ENCODE measurements at regions not wholly inside any gene's neighbourhood (a gene's known extent, or its start where the extent isn't known, plus 50 kb on each side); places are given as distances from the start of the nearest gene placed in this dataset.
"Not testable (repeated sequence)": the region's sequence is repeated elsewhere in the genome, so short reads cannot be mapped to it uniquely, and the experiment has no call there.

DNA sequence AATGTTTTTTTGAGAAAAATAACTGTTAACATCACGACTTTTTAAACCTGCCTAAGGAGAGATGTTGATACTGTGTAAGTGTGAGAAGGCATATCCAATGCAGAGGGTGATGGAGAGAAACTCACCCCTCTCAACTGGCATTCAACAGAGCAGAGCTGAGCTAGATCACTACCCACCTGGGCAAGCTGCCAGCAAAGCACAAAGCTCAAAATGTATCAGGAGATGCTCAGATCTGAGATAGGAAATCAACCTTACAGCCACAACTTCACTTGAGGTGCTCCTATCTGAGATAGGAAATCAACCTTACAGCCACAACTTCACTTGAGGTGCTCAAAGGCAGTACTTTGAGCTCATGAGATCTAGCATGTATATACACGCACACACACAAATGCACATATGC is 151.5 kb upstream of the PDE1C start:
- FAIRE-seq: no peak

DNA sequence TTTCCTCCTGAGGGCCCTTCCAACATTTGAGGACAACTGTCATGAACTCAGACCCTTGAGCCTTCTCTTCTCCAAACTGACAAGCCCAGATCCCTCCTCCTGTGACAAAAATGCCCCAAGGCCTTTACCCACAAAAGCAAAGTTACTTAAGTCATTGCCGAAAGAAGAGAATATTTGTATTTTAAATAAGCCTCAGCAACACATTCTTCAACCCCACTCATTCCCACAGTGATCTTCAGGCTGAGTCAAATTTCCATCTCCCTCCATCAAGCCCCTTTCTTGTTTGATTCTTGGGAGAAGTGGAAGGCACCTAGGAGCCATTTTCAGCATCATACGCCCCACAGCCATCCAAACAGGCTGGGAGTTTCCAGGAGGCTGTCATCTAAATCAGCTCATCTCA is 150.8 kb upstream of the PDE1C start:
- no peak for FAIRE-seq

DNA sequence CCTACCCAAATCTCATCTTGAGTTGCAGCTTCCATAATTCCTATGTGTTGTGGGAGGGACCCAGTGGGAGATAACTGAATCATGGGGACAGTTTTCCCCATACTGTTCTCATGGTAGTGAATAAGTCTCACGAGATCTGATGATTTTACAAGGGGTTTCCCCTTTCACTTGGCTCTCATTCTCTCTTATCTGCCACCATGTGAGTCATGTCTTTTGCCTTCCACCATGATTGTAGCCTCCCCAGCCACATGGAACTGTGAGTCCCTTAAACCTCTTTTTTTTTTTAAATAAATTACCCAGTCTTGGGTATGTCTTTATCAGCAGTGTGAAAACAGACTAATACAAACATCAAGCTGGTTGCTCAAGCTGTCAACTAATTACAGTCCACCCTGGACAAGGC is 149.6 kb upstream of the PDE1C start:
- FAIRE-seq: not testable (repeated sequence)

DNA sequence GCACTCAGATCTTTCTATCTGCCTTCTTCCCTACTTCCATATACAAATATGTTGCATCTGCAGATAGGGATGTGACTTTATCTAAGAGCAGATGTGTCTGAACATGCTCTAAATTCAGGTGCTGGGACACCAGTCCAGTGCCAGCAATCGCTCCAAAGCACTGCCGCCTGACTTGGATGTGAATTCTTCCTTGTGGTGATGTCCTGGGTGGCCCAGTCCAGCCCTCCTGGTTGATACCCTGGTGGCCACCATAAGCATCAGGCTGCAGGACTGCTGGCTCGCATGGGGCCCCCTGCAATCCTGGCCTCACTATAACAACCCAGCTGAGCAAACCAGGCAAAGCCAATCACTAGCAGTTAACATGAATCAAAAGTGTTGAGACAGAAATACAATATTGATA is 149.2 kb upstream of the PDE1C start:
- no peak for FAIRE-seq

DNA sequence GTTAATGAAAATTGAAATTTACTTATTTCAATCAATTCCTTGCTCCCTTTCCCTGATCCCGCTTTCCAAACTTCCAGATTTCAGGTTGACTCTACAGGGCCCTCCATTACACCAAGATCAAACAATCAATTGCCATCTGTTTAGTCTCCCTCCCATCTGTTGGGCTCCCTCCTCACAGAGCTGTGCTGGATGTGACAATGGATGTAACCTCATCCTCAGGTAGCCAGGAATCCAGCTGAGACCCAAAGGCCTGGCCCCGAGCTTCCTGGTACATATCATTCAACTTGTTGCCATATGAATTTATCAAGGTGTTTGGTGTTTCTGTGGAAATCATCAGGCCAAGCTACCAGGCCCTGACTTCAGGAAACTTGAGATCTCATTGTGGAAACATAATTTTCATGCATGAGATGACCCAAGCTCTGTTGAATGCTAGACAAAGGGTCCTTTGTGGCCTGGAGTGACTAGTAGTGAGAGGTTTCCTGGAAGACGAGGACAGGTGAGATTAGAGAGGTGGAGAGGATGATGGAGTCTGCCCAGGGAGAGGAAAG is 148.6 kb upstream of the PDE1C start:
- no peak for FAIRE-seq

DNA sequence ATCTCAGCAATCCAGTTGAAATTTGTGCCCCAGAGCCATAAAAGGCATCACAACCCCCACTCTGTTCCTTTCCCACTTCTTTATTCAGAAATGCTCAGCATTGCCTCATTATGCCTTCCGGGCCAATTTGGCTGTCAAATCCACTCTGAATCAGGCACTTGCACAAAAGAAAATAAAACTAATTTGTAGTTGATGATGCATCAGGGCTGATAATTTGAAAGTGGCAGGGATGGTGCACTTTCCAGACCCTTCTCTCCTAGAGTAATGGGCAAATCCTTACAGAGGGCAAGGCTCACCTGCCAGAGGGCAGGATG is 147.9 kb upstream of the PDE1C start:
- no peak for FAIRE-seq

DNA sequence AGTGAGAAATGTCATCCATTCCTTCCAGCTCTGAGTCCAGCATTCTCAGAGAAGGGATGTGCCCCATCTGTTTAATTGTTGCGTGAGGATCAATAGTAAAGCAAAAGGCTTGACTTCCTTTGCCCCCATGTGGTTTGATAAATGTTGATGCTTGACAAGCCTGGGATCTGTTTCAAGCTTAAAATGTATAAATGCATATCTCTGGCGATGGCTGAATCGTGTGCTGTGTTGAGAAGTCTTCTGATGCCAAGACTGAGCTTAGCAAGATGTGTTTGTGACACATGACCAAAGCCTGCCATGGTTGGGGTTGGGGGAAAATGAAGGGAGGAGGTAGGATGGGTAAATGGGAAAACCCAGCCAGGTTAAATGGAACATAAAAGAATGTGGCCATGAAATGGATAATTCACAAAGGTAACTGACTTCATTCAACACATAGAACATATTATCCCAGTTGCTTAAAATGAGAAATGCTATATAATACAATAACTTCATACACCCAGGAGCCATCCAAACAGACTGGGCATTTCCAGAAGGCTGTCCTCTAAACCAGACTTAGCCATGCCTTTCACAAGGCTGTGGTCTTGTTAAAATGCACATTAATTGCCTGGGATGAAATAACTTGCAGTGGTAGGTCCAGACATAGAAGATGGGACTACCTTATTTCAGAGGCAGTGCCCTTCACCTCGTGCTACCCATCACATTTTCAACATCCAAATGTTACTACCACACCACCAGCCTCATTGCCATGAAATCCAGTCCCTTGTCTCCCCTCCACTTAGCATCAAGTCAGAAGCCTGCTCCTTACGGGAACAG is 147.3 kb upstream of the PDE1C start:
- FAIRE-seq: no peak

DNA sequence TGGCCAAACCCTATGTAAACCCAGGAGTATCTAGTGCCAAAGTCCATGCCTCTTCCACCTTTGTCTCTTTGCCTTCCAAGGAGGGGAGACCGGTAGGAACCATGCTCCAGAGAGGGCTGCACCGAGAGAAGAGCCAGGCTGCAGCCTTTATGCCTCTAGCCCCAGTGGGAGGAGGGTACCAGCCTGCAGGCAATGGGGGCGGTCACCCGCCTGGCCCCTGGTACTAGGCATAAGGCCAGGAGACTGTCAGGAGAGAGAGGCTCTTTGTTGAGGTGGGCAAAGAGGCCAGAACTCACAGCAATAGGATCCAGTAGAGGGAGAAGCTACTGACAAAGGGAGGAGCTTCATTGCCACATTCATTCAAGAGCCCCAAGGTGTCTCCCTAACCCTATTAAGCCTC is 146.6 kb upstream of the PDE1C start:
- no peak for FAIRE-seq

DNA sequence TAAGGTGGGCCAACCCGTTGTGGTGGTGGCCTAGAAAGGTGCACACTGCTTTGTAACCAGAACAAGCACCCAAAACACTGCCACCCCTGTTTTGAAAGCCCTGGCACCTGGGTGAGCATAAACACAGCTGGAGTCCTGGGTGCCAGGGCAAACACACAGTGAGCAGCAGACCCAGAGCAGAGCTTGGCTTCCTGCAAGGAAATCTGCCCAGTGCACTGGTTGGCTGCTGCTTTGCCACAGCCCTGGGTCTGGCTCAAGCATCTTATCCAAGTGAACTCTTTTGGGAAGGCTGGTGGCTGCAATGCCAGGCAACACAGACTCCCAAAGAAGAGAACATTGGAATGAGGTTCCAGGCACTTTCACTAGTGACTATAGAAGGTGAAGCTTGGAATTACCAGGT is 145.5 kb upstream of the PDE1C start:
- no peak for FAIRE-seq

DNA sequence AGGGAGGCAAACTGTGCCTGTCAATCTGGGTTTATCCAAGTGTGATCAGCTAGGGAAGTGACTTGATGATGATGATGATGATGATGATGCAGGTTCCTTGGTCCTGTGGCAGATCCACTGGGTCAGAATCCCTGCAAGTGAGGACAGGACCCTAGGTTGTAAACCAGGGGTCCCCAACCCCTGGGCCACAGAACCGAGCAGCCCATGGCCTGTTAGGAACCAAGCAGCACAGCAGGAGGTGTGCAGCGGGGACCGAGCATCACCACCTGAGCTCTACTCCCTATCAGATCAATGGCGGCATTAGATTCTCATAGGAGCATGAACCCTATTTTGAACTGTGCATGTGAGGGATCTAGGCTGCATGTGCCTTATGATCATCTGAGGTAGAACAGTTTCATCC is 144.7 kb upstream of the PDE1C start:
- no peak for FAIRE-seq

DNA sequence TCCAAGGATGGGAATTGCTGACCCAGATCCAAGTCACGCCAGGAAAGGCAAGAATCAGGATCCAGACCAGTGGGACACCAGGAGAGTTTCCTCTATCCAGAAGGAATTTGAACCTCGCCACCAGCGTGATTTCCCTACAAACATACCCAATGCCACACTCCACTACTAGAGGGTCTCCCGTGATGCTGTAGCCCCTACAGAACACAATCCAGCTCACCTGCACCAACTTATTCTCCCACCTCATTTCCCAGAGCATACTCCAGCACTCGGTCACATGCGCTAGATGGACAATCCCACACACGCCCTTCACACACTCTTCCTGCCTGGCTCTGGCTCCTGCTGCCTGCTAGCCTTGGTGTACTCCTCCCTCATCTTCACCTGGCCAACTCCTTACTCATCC is 142.1 kb upstream of the PDE1C start:
- no peak for FAIRE-seq

DNA sequence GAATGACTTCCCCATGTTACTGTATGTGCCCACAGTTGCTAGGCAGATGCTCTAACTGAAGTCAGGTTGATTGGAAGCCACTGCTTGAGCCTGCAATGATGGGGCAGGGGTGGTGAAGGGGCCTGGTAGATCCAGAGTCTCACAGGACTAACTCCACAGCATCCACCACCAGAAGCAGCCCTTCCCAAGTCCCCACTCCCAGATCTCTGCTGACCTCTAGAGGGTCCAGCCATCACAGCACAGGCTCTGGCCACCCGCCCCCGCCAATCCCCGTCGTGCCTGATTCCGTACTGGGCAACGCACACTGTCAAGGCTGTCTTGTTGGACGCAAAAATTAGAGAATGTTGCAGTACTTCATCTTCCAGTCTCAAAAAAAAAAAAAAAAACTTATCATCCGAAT is 136.8 kb upstream of the PDE1C start:
- no peak for FAIRE-seq

DNA sequence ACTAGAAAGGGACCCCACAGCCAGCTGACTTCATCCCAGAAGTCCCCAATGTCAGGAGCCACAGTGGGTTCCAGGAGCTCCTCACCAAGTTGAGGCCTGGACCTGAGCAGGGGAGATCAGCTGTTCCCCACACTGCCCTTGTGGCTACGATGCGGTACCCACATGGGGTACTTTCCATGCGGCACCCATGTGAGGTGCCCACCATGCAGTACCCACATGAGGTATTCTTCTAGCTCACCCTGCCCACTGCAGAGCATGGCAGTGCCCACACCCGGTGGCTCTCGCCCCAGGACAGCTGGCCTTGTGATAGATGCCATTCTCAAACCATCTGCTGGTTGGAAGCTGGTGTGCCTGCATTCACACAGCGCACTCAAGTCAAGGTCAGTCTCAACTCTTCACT is 136.3 kb upstream of the PDE1C start:
- FAIRE-seq: no peak

DNA sequence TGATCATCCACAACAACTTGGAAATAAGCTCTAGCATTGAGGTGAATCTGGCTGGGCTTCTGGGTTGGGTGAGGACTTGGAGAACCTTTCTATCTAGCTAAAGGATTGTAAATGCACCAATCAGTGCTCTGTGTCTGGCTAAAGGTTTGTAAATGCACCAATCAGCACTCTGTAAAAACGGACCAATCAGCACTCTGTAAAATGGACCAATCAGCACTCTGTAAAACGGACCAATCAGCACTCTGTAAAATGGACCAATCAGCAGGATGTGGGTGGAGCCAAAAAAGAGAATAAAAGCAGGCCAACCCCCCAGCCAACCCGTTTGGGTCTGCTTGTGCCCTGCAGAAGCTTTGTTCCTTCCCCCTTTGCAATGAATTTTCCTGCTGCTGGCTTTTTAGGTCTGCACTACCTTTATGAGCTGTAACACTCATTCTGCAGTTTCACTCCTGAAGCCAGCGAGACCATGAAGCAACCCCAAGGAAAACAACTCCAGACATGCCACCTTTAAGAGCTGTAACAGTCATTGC is 135.2 kb upstream of the PDE1C start:
- not testable (repeated sequence) for FAIRE-seq

DNA sequence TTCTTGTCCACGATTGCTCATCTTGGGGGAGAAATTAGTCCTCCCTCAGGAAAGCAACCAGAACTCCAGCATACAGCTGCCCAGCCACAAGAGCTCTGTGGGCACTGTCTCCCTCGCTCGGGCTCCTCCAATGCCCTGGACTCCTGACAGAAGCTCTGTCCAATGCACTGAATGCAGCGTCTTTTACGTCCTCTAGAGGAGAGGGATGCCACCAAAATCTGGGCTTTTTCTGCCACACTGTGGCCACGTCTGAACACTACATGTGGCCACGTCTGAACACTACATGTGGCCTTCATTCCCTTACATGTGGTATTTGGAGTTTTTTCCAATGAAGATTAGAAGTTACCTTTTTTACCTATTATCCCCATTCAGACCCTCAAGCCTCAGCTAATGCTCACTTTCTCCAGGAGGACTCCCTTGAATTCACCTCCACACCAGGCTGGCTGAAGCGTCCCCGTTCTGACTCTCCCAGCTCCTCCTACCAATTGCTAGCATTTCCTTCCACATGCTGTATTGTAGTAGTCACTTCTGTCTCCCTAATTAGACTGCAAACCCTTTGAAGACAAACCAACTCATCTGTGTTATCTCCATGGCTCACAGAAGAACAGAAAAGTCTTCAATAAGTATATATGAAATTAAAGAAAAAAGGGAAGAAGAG is 134.3 kb upstream of the PDE1C start:
- FAIRE-seq: peak; percentile 89

DNA sequence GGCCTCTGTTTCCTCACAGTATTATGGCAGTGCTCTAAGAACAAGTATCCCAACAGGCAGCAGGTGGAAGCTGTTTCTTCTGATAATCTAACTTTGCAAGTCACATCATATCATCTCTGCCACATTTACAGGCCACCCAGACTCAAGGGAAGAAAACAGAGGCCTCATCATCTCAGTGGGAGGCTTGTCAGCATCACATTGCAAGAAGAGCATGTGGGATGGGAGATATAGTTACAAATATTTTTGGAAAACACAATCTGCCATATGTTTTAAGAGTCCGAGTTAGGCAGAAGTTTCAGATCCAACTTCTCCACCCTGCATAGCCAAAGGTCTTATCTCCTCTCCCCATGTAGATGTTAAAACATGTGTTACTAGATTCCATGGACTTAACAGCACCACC is 130.4 kb upstream of the PDE1C start:
- no peak for FAIRE-seq

DNA sequence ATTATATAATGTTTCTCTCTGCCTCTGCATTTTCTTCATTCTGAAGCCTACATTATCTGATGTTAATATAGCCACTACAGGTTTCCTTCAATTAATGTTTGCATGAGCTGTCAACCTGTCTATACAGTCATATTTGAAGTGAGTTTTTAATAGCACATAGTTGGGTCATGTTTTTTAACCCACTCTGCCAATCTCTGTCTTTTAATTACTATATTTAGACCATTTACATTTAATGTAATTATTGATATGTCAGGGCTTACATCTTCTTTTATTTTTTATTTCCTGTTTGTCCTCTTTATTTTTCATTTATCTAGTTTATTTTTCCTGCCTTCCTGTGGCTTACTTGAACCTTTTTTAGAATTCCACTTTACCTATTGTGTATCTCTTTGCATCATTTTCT is 124.3 kb upstream of the PDE1C start:
- FAIRE-seq: no peak

DNA sequence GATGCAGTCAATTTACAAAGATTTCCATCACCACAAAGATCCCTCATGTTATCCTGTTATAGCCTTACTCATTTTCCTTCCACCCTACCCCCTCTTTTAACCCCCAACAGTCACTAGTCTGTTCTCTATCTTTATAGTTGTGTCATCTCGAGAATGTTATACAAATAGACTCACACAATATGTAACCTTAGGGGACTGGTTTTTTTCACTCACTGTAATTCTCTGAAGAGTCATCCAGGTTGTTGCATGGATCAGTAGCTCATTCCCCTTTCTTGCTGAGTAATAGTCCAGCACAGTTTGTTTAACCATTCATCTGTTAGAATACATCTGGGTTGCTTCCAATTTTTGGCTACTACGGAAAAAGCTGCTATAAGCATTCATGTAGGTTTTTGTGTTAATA is 121.1 kb upstream of the PDE1C start:
- no peak for FAIRE-seq

DNA sequence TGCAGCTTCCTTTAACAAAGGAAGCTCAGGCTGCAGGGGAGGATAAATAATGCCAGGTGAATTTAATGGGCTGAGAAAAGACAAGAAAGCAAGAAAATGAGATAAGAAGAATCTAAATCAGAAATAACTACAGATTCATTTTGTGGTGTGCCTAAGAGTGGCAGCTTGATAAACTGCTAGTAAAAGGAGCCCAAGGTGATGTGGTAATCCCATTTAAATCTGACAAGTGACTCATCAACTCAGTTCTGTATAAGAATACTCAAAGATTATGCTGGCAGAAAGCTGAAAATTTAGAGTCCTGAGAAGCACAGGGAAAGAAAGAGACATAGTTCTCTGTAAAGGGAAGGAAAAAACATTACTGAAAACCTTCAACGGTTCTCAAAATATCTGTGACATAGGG is 109.4 kb upstream of the PDE1C start:
- FAIRE-seq: no peak

DNA sequence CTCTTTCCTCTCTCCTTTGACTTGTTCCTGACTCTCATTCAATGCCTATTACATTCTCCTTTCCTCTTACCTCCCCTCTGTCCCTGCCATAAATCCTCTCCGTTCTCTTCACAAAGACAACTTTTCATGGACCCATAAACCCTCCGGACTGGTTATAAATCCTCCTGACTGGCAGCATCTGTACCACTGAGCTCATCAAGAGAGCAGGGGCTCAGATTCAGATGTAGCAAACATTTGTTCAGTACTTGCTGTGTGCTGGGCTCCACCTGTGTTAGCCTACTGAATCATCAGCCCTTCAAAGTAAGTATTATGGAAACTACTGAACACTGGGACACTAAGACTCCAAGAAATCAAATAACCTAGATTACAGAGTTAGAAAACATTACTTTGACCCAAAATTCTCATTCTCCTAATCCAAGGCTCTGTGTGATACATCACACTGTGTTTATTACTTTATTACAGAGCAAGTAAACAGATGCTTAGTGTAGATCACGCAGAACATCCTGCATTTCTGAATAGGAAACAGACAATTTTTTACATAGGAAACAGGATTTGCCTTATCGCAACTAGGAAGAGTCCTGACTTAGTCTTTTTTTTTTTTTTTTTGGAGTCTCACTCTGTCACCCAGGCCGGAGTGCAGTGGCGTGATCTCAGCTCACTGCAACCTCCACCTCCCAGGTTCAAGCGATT is 108.6 kb upstream of the PDE1C start:
- no peak for FAIRE-seq

DNA sequence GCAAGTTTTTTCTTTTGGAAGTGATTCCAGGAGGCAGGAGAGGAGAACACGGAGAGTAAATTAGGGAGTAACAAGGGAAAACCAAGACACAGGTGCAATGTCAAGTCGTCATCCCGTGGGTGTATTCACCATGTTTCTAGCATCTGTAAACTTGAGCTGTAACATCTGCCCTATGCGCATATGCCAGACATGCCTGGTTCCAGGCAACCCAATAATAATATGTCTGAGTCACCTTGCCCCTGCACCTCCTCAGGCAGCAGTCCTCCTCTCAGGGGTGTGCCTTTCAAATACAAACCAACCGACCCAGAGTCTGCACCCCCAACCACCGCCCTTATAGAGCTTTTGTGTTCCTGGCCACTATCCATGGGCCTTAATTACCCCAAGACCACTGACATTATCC is 107.0 kb upstream of the PDE1C start:
- no peak for FAIRE-seq

DNA sequence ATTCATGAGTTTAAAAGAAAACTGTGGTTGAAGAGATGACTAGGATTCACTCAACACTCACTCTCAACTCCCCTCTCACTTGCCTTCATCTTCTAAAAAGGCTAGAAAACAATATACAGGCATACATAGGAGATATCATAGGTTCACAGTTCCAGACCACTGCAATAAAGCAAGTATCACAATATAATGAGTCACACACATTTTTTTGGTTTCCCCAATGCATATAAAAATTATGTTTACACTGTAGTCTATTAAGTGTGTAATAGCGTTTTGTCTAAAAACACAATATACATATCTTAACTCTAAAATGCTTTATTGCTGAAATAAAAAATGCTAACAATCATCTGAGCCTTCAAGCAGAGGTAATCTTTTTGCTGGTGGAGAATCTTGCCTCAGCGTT is 104.9 kb upstream of the PDE1C start:
- no peak for FAIRE-seq

DNA sequence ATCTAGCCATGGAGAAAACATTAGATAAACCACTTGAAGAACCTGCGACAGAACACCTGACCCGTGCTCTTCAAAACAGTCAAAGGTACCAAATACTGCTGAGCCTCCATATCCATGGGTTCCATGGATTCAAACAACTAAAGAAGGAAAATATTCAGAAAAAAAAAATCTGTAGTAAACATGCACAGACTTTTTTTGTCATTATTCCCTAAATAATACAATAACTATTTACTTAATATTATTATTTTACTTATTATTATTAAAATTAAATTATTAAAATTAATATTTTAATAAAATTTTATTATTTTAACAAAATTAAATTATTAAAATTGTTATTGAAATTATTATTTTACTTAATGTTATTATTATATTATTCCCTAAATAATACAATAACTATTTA is 101.0 kb upstream of the PDE1C start:
- FAIRE-seq: no peak

DNA sequence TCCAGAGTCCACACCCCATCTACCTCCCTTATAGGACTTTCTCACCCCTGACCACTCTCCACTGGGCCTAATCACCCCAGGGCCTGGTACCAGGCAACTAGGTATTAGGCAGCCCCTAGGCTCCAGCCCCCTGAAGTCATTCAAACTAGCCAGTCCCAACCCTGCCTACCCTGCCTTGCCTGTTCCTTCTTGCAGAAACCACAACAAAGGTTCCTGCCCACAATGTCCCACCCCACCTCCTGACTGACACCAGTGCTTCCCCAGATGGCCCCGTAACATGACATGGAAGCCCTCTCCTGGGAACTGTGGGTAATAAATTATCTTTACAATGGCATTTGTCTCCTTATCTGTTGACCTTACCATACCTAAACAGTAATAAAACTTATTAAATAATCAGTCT is 100.6 kb upstream of the PDE1C start:
- no peak for FAIRE-seq

All from islet of Langerhans (tissue), 1 donor.